ELF-1 (cell line): ENCODE measurements at regions not wholly inside any gene's neighbourhood (a gene's known extent, or its start where the extent isn't known, plus 50 kb on each side); places are given as distances from the start of the nearest gene placed in this dataset.
"Not testable (repeated sequence)": the region's sequence is repeated elsewhere in the genome, so short reads cannot be mapped to it uniquely, and the experiment has no call there.

ENCODE experiments used
- DNase-seq: peaks from one replicate; pipeline ENCODE4 v3.0.0-alpha.2; 2016; ENCODE audit warnings: low read depth, low spot score

DNA sequence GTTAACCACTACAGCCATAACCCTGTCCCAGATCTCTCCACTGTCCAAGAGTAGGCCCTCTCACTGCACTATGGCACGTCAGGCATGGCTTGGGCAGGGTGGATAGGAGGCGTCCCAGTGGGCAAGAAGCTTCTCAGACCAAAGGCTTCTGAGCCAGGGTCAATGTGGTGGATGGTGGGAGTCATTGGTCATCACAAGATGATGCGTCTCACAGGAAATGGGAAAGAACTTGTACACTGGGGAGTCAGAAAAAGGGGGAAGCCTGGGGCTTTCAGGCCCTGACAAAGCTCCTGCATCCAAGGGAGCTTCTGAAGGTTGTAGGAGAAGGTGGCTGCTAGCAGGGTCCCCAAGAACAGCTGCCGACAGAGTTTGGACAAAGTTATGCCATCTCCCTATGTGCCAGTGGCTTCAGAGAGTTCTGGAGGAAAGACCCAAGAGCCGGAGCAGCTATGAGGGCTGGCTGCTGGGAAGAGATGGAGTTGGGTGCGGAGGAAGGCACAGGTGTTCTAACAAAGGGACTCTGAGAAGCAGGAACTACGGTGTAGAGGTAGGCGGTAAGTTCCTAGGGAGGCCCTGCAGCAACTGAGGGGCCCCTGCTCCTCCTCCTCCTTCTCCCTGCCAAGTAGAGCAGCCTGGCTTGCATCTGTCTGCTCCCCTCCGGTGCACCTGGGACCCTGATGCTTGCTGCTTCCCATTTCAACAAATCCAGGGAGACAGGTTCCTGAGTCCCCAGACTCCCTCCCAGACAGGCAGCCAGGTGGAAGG is 81.1 kb downstream of the ARL6IP4 start:
- no peak for DNase-seq

DNA sequence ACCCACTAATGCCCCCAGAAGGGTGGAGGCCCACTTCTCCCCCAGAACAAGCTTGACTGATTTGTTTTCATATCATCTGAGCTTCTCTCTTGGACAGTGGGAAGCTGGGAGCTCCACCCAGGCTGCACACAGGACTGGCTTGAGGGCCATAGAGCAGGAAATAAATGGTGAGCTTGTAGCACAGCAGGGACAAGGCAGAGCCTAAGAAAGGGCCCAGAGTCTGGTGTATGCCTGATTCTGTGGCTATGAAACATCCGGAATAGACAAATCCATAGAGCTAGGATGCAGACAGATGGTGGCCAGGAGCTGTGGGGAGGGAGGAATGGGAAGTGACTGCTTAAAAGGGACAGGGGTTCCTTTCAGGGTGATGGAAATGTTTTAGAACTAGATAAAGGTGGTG is 79.0 kb downstream of the ARL6IP4 start:
- no peak for DNase-seq

DNA sequence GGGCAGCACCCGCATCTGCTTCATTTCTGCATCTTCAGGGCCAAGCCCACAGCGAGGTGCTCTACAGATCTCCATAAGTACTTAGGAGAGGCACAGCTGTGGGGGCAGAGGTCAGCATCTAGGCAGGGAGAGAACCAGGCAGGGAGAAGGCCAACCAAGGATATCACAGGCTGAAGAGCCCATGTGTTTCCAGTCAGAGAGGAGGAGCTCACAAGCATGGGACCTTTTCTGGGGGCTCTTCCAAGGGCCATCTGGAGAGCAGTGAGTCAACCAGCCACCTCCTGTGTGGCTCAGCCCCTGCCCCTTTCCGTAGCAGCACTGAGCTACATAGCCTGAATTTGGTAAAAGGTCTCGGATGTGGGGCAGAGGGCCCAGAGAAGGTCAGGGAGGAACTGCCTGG is 78.5 kb downstream of the ARL6IP4 start:
- no peak for DNase-seq

DNA sequence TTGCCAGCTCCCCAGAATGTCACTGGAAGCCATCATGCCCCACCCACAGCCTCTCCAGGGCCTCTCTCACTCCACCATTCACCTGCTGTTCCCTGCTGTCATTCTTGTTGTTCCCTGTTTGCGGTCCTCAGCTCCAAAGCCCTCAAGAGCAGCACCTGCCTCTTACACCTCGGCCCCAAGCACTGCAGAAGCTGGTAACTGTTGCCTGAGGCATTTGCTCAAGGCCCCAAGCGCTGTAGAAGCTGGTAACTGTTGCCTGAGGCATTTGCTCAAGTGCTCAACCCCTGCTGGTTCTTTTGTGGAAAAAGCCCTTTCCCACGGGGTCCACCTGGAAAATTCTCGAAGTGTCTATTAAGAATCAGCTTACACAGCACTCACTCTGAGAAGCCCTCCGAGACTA is 78.0 kb downstream of the ARL6IP4 start:
- no peak for DNase-seq

DNA sequence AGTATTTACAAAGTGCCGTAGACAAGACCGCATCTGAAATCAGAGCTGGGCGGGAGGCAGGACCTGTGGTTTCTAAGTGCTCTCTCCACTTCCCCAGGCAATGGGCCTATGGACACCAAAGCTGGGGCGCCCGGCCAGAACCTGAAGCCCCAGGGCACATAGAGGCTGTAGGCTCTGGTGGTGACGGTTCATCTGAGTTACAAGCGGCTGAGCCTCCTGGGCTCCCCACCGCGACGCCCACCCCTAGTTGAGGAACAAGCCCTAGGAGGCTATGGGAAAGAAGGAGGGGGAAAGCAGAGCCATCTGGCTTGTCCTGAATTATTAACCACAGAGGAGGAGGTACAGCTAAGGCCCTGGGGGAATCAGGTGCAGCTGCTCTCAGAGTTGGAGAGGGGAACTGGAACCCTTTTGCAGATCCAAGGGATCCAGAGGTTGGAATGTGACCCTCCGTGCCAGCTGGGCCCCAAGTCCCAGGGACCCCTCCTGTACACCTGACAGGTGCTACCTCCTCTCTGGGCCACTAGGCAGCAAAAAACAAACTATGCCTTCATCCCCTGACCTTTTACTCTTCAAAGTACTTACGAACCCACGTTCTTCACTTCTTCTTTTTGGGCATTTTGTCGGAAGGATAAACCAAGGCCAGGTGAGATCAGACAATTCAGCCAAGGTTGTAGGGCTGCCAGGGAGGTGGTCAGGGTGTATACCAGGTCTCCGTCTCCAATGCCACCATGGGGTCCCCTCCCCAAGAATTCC is 77.2 kb downstream of the ARL6IP4 start:
- no peak for DNase-seq

DNA sequence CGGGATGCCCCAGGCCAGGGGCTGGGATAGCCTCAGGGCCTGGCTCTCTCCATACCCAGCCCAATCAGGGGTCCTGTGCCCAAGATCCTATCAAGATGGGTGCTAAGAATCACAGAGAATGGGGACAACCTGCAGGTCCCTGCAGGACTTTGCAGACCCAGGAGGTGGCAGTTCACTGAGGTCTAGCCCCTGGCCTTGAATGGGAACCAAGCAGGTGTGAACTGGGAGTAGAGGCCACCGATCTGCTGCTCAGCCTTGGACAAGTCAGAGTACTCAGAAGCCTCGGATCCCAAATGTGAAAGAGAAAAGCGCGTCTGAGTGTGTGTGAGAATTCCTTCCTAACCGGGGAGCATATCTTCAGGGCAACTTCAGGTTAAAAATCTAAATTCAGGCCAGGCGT is 76.2 kb downstream of the ARL6IP4 start:
- no peak for DNase-seq

DNA sequence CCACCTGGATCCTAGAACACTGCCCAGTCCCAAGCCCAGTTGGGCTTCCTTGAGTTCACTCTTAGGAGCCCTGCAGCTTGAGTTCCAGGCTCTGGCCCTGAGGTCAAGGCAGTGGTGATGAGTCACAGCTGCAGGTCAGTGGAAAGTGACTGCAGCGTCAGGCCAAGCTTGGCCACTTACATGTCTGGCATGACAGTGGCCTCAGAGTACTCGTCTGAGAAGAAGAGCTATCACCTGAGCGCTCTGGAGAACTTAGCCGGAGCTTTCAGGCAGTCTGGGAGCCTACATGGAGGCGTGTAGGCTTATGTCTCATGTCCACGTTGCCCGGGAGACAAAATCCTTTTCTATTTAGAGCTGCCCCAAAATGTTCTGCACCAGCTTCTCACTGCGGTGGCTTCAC is 75.6 kb downstream of the ARL6IP4 start:
- no peak for DNase-seq

DNA sequence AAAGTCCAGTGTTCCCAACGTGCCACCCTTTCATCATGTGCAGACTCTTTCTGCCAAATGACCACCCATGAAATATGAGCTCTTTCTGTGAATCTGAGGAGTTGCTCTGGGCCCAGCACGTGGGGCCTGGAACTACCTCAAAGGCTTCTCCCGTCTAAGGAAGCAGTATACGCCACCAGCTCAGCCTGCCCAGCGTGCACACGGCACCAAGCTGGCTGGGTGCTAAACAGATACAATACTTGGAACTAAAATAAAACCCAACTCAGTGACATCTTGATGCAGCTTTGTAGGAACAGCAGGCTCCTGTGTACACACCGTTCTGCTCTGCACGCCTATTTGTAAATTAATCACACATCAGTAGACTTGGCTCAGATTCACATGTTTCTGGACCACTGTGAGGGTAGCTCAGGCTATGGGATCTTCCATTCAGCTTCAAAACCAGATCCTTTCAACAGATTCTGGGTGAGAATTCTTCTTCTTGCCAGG is 74.8 kb downstream of the ARL6IP4 start:
- no peak for DNase-seq

DNA sequence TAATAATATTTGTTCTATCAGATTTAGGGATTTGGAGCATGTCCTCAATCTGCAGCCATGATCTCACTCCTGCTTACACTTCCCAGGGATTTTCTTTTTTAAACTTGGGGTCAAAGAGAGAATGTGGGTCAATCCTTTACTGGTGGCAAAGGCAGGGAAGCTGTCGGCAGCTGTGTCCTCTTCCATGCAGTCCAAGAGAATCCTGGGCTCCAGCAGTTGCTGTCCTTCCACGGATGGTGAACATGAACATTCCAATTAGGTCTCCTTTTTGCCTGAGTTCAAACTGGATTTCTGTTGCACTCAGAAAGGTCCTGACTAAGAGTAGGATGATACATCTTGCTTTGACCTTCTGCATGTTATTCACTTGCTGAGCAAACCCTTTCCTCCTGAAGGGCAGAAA is 73.9 kb downstream of the ARL6IP4 start:
- DNase-seq, result no peak

DNA sequence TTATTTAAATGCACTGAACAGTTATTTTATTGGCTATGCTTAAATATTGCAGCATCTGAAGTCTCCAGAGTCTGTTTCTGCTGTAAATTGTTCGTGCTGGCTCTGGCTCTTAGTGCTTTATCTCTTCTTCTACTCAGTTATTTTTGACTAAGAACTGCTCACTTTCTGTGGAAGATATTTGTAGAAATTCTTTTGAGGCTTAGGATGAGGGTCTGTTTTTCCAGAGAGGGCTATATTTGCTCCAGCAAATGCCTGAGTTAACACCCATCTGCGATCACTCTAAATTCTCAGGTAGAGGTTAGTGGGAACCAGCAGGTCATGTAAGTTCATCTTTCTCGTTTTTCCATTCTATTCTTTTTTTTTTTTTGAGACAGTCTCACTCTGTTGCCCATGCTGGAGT is 71.1 kb downstream of the ARL6IP4 start:
- no peak for DNase-seq

DNA sequence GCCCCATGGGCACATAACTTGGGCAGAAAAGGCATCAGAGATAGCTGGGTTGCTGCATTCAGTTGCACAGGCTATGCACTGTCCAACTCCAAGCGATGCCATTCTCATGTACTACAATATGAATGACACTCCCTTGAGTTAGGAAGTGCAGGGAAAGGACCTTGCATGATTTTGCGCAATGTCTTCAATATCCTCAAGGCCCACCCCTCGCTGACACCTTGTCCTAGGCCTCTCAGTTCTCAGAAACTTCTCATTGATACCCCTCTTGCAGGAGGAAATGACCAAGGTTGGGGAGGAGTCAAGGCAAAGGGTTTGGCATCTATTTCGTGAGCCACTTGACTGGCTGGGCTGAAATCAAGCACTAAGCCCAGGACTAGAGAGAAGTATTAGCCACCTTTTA is 70.4 kb downstream of the ARL6IP4 start:
- no peak for DNase-seq

DNA sequence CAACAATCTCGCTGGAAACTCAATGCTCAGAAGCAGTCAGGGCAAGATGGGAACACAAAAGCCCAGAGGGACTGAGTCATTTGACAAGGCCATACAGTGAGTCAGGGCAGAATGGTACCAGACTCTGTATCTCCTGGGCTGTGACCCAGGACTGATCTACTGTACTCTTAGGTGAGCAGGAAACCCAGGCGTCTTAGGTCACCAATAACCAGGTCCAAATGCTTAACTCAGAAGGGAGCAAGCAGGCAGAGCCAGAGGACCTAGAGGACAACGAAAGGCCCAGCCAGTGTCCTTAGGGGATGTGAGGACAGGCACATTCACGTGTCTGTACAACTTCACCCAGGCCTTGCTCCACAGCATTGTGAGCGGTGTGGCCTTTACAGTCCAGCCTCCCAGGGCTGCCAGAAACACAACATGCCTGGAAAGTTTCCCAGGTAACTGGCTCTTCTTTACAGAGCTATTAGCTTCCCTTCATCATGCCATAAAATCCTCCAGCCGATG is 69.9 kb downstream of the ARL6IP4 start:
- peak; percentile 43 for DNase-seq

DNA sequence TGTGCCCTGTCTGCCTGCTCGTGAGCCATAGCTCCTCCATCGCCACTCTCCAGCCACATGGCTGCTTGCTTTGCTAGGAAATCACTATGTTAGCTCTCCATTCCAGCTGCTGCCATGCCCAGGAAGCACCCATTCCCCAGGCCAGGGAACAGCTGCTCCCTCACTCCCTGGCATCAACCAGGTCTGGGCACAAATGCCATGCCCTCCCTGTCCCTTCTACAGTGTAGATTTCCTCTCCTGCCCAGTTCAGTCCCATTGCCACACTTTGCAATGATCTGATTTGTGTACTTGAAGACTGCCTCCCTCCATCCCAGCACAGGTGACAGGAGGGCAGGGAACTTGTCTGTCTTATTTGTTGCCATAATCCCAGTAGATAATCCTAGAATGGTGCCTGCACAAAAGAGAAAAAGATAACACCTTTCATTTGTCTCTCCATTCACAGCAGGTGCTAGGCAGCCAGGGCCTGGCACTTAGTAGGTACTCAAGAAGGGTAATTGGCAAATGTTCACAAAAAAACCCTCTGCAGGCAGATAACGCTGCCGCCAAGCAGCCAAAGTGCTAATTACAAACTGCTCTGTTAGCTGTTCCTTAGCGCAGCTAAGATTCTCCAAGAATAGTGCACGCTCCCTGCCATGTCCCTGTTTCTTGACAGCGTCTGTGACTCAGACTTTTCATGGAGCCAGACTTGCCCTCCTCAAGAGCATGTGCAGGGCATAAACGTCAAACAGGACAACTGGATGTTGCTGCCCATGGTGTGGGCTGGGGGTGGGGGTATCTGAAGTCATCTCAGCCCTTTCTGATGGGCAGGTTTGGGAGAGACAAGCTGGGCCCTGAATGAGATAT is 69.1 kb downstream of the ARL6IP4 start:
- DNase-seq, result no peak

DNA sequence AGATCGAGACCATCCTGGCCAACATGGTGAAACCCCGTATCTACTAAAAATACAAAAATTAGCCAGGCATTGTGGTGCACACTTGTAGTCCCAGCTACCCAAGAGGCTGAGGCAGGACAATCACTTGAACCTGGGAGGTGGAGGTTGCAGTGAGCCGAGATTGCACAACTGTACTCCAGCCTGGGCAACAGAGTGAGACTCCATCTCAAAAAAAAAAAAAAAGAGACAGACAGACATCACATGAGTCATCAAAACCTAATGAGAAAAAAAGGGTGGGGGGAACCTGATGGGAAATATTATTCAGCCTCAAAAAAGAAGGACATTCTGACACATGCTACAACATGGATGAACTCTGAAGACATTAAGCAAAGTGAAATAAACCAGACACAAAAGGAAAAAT is 67.4 kb downstream of the ARL6IP4 start:
- not testable (repeated sequence) for DNase-seq

DNA sequence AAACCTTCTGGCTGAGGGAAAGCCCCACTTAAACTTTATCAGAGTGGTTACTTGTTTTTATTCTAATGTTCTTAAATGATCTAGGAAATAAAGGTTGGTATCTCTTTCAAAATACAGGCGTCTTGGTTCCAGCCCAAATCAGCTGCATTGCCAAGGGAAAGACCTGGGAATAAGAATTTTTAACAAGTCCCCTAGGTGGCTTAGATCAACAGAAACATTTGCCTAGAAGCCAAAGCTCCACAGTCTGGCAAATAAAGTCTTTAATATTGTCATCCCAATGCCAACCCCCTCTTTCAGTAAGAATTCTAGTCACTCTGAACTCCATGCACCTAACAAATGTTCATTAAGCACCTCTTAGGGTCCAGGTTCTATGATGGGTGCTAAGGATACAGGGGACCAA is 66.8 kb downstream of the ARL6IP4 start:
- no peak for DNase-seq

DNA sequence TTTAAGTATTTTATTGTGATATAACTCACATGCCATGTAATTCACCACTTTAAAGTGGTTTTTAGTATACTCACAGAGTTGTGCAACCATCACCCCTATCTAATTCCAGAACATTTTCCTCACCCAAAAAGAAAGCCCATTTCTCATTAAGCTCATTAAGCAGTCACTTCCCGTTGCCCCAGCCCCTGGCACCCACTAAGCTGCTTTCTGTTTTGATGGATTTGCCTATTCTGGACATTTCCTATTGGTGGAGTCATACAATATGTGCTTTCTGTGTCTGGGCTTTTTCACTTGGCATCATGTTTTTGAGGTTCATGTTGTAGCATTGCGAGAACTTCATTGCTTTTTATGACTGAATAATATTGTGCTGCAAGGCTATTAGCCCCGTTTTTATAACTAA is 66.0 kb downstream of the ARL6IP4 start:
- no peak for DNase-seq

DNA sequence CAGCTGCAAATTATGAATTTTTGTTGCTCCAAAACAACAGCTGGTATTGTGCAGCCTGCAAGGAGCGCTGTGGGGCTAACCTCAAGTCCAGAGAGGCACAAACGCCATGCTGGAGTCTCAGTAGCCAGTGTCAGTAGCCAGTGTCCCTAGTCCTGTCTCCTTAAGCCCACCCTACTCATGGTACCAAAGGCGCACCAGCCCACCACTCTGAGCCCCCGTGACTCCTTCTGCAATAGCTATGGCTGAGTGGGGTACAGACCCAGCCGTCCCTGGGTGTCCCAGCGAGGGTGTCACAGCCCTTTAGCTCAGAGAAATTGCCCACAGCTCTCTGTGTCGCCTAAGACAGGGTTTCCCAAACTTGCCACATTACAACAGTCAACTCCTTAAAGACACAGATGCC is 65.2 kb downstream of the ARL6IP4 start:
- no peak for DNase-seq

DNA sequence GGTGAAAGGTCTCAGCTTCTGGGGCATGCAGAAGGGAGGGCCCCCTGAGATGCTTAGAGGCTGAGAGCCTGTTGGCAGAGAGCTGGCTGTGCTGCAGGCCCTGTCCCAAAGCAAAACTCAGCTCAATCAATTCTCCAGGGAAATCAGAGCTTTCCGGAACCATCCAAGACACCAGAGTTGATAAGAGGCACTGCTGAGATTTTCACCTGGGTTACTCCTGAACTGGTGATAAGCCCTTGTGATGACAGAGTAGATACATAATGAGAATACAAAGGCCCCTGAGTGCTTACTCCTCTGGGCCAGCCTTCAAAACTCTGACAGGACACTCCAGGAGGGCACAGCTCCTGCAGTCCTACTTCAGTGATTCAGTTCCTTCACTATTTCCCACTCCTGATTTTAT is 63.9 kb downstream of the ARL6IP4 start:
- no peak for DNase-seq

DNA sequence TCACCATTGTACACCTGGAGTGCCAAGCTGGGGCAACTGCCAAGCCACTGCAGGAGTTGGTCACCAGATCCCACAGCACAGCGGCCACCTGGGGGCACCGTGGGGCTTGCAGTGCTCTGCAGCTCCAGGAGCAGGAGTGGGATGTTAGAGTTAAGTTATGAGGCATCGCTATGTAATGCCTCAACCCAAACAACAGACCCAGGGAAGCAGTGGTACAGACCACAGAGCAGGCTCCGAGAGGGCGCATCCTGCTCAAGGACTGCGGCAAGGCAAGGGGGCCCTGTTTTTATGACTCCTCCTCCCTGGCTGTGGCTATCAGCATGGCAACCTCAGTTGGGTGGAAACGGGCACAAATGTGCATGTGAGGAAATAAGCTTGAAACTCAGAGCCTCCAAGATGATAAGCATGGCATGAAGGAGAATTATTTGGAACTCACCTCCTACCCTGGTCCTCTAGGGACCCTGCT is 63.1 kb downstream of the ARL6IP4 start:
- peak; percentile 75 for DNase-seq

DNA sequence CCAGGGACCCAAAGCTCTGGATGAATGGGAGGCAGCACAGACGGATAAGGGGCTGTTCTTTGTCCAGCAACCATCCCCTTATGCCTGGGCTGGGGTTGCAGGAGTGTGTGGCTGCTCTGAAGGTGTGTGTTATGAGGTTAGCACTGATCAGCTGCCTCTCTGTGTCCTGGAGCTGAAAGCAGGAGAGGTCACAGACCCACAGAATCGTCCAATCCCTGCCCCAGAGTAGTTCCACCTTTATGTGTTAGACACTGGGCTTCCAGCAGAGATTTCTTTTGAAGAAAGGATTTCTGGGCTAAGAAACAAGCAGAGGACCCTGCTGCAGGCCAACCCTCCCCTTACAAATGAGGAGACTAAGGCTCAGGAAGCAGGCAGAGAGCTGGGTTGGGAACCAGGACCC is 62.4 kb downstream of the ARL6IP4 start:
- DNase-seq, result no peak

DNA sequence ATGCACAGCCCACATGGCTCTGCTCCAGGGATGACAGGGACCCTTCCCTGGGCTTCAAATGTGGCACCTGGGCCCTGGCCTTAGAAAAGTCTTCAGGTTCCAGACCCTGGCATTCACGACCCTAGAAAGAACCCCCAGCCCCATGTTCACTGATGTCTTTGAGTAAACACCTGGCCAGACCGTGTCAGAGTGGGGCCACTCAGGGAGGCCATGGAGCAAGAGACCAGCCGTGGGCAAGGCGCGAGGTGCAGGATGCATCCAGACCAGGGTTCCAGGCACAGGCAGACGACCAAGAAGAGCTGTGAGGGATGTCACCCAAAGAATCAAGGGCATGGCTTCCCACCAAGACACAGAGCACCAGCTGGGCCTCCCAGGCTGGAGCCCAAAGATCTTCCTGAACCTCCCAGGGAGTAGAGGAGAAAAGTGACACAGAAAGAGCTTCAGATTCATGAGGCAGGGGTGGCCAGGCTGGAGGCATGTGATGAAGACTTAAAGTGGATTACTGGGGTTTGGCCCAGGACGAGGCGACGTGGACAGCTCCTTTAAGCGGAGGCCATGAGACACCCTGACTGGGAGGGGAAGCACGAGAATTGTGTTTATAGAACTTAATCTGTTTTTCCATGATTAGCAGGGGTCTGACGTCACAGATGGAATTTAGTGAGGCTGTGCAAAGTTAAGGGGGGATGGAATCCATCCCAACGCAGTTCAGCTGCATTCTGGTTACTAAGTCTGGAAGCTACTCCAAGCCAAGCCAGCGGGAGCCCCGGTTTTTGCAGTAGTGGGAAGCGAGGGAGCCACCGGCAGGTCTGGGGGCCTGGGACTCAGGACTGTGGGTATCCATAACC is 61.6 kb downstream of the ARL6IP4 start:
- DNase-seq, result no peak
